Spleen (tissue), 11 donors: ENCODE measurements at regions not wholly inside any gene's neighbourhood (a gene's known extent, or its start where the extent isn't known, plus 50 kb on each side); places are given as distances from the start of the nearest gene placed in this dataset.

Experiments used
- DNase-seq: peaks from one replicate; pipeline ENCODE4 v3.0.0-alpha.2; 2020
- H3K27ac ChIP-seq, 8 donors: fragments of 200-600 bp; sonication (generic) in 7 of 8; 1 replicate in 4 of 8; 2 replicates in 4 of 8; pipeline versions ENCODE4 v1.5.0 to v1.8.0; 2016 to 2021; ENCODE audit warnings: inconsistent platforms in 4 of 8, mild to moderate bottlenecking in 4 of 8, moderate library complexity in 1 of 8
- H3K27me3 ChIP-seq, 7 donors: fragments of 200-600 bp; sonication (generic) in 6 of 7; replicated peaks in 1 of 7; 1 replicate in 4 of 7; 2 replicates in 3 of 7; pipeline versions ENCODE4 v1.5.0 to v1.8.0; 2016 to 2021; ENCODE audit warnings: inconsistent platforms in 3 of 7, mild to moderate bottlenecking in 1 of 7
- H3K36me3 ChIP-seq, 6 donors: fragments of 200-600 bp; sonication (generic) in 5 of 6; 1 replicate in 4 of 6; 2 replicates in 2 of 6; pipeline versions ENCODE4 v1.5.0 to v1.8.0; 2016 to 2021; ENCODE audit warnings: inconsistent platforms in 2 of 6
- H3K4me1 ChIP-seq, 6 donors: fragments of 200-600 bp; sonication (generic) in 5 of 6; 1 replicate in 3 of 6; 2 replicates in 3 of 6; pipeline versions ENCODE4 v1.5.0 to v1.8.0; 2016 to 2021; ENCODE audit warnings: inconsistent platforms in 3 of 6
- H3K4me3 ChIP-seq, 8 donors: fragments of 200-600 bp; sonication (generic) in 7 of 8; 1 replicate in 4 of 8; 2 replicates in 4 of 8; pipeline versions ENCODE4 v1.5.0 to v1.8.0; 2016 to 2021; ENCODE audit warnings: inconsistent platforms in 4 of 8, mild to moderate bottlenecking in 4 of 8, moderate library complexity in 2 of 8
- H3K9me3 ChIP-seq, 8 donors: fragments of 200-600 bp; sonication (generic) in 7 of 8; 1 replicate in 4 of 8; 2 replicates in 4 of 8; pipeline versions ENCODE4 v1.5.0 to v1.8.0; 2016 to 2021; ENCODE audit warnings: inconsistent platforms in 4 of 8
- POLR2A ChIP-seq, 3 donors: fragments of 450-650 bp; IDR thresholded peaks; one replicate each; pipeline ENCODE4 v1.5.1; 2017; ENCODE audit warnings: antibody characterized with exemption in 3 of 3, mild to moderate bottlenecking in 1 of 3
- POLR2AphosphoS5 ChIP-seq, 3 donors: sonication (generic); formaldehyde crosslinking; IDR thresholded peaks; one replicate each; pipeline ENCODE4 v1.5.1; 2017; ENCODE audit warnings: antibody characterized with exemption in 3 of 3
- WGBS, 5 donors: extraction: QIAGEN DNeasy Blood & Tissue Kit in 3 of 5; methylation state at CpG; one replicate each; pipeline versions ENCODE4 v1.1.5 to v1.1.7; 2013 to 2018; 5-methylcytosine and 5-hydroxymethylcytosine counted together
- intact Hi-C: fragments of 100-400 bp; cut with DNase I; formaldehyde crosslinking; loops from one replicate; pipeline ENCODE4 v1.15.0; 2023; ENCODE audit warnings: low total_unique reads
- TF ChIP-seq, protein P1 (sequence below), 11 experiments: fragments of 200-600 bp in 7 of 11; fragments of 450-650 bp in 4 of 11; sonication (generic) in 4 of 11; IDR thresholded peaks in 8 of 11; conservative IDR thresholded peaks in 3 of 11; 1 replicate in 7 of 11; 2 replicates in 4 of 11; pipeline versions ENCODE4 v1.4.0 to v1.8.0; 2016 to 2021; ENCODE audit warnings: antibody characterized with exemption in 11 of 11, inconsistent platforms in 4 of 11, mild to moderate bottlenecking in 1 of 11
- donor health status: healthy with polysubstance abuse.
- donor health status: DM: no; HTN: no; CAD: no; lungs with moderate emphysema.
- donor health status: DM: no; HTN: no; CAD: no.
- donor health status: Bipolar disorder and iron deficiency.
- donor health status: healthy.
- donor health status: DM: no; HTN: no; CAD: no.
- donor health status: DM: yes; HTN: yes; CAD: no.

DNA sequence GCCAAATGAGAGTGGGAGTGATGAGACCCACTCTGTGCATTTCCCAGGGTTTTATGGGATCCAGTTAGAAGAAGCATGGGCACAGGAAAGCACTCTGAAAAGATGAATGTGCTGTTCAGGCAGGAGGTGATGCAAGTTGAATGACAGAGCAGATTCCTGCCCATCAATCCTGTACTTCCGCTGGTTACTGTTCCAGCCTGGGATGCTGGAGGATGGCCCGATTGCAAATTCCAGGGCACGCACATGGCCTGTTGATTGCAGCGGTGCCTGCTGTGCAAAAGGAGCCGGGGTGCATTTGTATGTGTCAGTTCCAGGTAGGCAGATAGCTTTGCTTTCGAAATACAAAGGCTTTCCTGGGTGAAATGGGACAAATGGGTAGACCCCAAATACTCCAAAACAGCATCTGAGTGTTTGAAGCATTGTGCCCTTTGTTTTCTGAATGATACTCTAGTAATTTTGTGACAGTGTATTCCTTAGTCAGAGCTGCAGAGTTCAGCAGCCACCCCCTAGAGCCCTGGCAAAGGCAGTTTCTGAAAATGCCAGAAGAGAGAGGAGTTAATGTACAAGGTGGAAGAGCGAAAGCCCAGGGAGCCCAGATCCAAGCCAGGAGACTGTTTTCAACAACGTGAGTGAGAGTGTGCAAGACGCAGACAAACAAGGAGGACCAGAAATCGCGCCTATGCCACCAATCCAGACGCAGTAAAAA is 454.2 kb upstream of the CLINT1 start:
- no peak overlapping the region for H3K4me3 ChIP-seq
- H3K4me1 ChIP-seq: no peaks in the 10 kb centered on the region
- intact Hi-C loops: no loop called here
- no peak for DNase-seq
- H3K27ac ChIP-seq: no peak overlapping the region
- no peaks in the 10 kb centered on the region for H3K36me3 ChIP-seq
- 80 to 88% (median 81%) methylated on average over 12 of the region's 12 CpGs for WGBS, 5 donors
- no peaks in the 10 kb centered on the region for H3K27me3 ChIP-seq
- TF ChIP-seq POLR2AphosphoS5 (IDR thresholded peaks at IDR 0.05): no peak
- TF ChIP-seq, protein P1, sequence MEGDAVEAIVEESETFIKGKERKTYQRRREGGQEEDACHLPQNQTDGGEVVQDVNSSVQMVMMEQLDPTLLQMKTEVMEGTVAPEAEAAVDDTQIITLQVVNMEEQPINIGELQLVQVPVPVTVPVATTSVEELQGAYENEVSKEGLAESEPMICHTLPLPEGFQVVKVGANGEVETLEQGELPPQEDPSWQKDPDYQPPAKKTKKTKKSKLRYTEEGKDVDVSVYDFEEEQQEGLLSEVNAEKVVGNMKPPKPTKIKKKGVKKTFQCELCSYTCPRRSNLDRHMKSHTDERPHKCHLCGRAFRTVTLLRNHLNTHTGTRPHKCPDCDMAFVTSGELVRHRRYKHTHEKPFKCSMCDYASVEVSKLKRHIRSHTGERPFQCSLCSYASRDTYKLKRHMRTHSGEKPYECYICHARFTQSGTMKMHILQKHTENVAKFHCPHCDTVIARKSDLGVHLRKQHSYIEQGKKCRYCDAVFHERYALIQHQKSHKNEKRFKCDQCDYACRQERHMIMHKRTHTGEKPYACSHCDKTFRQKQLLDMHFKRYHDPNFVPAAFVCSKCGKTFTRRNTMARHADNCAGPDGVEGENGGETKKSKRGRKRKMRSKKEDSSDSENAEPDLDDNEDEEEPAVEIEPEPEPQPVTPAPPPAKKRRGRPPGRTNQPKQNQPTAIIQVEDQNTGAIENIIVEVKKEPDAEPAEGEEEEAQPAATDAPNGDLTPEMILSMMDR (IDR thresholded peaks at IDR 0.05 in 8 of 11, conservative IDR thresholded peaks at IDR 0.05 in 3 of 11): no peak
- no peak for TF ChIP-seq POLR2A (IDR thresholded peaks at IDR 0.05)
- no peaks in the 10 kb centered on the region for H3K9me3 ChIP-seq

DNA sequence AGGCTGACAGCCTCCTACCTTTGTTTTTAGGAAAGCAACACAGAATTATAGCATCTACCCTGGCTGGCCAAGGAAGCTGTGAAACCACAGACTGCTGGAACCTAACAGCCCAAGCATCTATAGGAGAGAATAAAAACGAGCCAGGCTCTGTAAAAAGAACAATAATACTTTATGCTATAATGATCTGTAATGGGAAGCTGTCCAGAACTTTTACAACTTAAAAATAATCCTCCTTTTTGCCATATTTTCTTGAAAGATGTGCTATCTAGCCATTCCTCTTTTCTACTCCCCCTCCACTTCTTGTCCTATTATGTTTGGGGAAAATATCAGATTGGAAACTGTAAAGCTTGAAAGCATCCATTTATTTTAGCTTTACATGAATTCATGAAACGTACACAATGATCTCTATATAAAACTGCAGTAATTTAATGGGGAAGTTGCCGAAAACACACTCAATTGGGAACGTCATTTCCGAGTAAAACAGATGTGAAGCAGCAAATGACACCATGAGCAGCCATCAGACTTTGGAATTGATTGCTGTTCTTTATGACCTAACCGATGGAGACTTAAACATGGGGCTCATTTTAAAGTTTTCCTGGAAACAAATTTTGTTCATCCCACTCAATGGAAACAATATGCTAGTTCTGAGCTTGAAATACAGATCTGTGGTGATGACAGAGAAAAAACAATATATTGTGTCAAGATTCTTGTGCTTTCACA is 450.3 kb upstream of the CLINT1 start:
- H3K9me3 ChIP-seq: no peaks in the 10 kb centered on the region
- no peak overlapping the region for H3K27ac ChIP-seq
- no peak for DNase-seq
- H3K4me1 ChIP-seq: no peaks in the 10 kb centered on the region
- no peaks in the 10 kb centered on the region for H3K27me3 ChIP-seq
- WGBS, 5 donors: 72 to 78% (median 76%) methylated on average over 6 of the region's 6 CpGs
- TF ChIP-seq, protein P1 (IDR thresholded peaks at IDR 0.05 in 8 of 11, conservative IDR thresholded peaks at IDR 0.05 in 3 of 11): no peak
- TF ChIP-seq POLR2AphosphoS5 (IDR thresholded peaks at IDR 0.05) (no peak), POLR2A (IDR thresholded peaks at IDR 0.05) (no peak)
- H3K36me3 ChIP-seq: no peaks in the 10 kb centered on the region
- no peak overlapping the region for H3K4me3 ChIP-seq
- intact Hi-C loops: no loop called here

DNA sequence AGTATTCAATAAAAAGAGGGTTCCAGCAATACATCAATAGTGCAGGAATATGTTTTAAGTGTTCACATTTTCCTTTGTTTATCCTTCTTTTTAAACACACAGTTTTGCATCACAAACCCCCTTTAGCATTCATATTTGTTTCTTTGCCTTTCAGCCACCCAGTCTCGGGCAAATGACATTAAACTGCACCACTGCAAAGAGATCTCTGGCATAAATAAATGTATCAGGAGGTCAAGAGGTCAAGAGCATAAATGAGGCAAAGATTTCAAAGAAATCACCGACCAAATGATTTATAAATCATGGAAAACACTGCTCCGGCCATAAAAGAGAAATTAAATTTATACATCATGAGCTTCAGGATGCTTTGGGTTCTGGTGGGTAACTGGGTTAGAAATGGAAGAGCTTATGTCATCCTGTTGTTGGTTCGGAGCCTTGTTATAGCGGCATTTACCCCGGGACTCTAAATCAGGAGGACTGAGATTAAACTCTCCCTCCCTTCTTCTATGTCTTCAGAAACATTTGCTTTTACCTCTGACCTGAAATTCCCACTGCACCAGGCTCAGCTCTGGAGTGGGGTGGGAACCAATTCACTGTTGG is 449.6 kb upstream of the CLINT1 start:
- TF ChIP-seq, protein P1 (IDR thresholded peaks at IDR 0.05 in 8 of 11, conservative IDR thresholded peaks at IDR 0.05 in 3 of 11): no peak
- no peak for TF ChIP-seq POLR2AphosphoS5 (IDR thresholded peaks at IDR 0.05)
- TF ChIP-seq POLR2A (IDR thresholded peaks at IDR 0.05): no peak
- DNase-seq: no peak
- intact Hi-C loops: no loop called here
- Histone ChIP-seq H3K27me3 (no peaks in the 10 kb centered on the region), H3K4me3 (no peak overlapping the region), H3K27ac (no peak overlapping the region), H3K4me1 (no peaks in the 10 kb centered on the region), H3K9me3 (no peaks in the 10 kb centered on the region), H3K36me3 (no peaks in the 10 kb centered on the region)
- 80 to 87% (median 83%) methylated on average over 6 of the region's 6 CpGs for WGBS, 5 donors

DNA sequence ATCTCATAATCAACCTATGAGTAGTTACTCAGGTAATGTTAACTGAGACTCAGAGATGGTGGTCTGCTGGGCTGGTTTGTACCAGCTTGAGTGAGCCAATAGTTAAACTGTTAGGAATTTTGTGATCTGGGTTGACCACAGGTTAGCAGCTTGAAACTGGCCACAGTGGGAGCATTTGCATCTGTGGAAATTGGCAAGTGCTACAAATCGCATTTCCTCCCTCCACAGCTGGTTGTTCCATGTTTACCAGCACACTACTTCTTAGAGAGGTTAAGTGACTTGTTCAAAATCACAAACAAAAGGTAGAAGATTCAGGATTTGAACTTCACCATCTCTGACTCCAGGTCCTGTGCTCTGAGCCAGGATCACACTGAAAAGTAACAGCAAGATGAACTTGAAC is 446.9 kb upstream of the CLINT1 start:
- no peaks in the 10 kb centered on the region for H3K36me3 ChIP-seq
- H3K9me3 ChIP-seq: no peaks in the 10 kb centered on the region
- no peak overlapping the region for H3K4me3 ChIP-seq
- H3K27me3 ChIP-seq: no peaks in the 10 kb centered on the region
- DNase-seq: no peak
- H3K4me1 ChIP-seq: no peaks in the 10 kb centered on the region
- intact Hi-C loops: no loop called here
- TF ChIP-seq, protein P1 (IDR thresholded peaks at IDR 0.05 in 8 of 11, conservative IDR thresholded peaks at IDR 0.05 in 3 of 11): no peak
- no peak for TF ChIP-seq POLR2AphosphoS5 (IDR thresholded peaks at IDR 0.05)
- no peak for TF ChIP-seq POLR2A (IDR thresholded peaks at IDR 0.05)
- no peak overlapping the region for H3K27ac ChIP-seq
- 67 to 81% (median 80%) methylated on average over 1 of the region's 1 CpG for WGBS, 5 donors
